ENCODE measurements at regions not wholly inside any gene's neighbourhood (a gene's known extent, or its start where the extent isn't known, plus 50 kb on each side); places are given as distances from the start of the nearest gene placed in this dataset.

- POLR2A ChIA-PET: no interaction called here
- WGBS (ENCODE audit: insufficient coverage, low coverage, missing lambda C conversion rate): 3% methylated on average over 4 of the region's 4 CpGs
- no peaks in the 10 kb centered on the region for H3K79me2 ChIP-seq (ENCODE audit: control insufficient read depth, insufficient read depth, low read length)
- no peaks in the 10 kb centered on the region for H3K9me3 ChIP-seq (replicated peaks; ENCODE audit: control insufficient read depth, insufficient read depth, low read depth, low read length)
- H3K27ac ChIP-seq (ENCODE audit: extremely low read depth, low read depth, low read length): no peak overlapping the region
- no peak overlapping the region for H3K4me3 ChIP-seq
- H4K20me1 ChIP-seq (replicated peaks; ENCODE audit: control insufficient read depth, insufficient read depth, low read length): no peaks in the 10 kb centered on the region
- intact Hi-C loops (cut with micrococcal nuclease): no loop called here
- H3K36me3 ChIP-seq (ENCODE audit: control insufficient read depth, insufficient read depth, low read length): no peaks in the 10 kb centered on the region
- H2AFZ ChIP-seq (ENCODE audit: low read depth, low read length): no peak overlapping the region
- ATAC-seq (no peak), DNase-seq (ENCODE audit: extremely low read depth in 1 of 4, low spot score in 3 of 4) (no peak), FAIRE-seq (no peak)
- no peak overlapping the region for H3K4me2 ChIP-seq (ENCODE audit: insufficient read depth, low read length)
- in situ Hi-C loops (cut with MboI): no loop called here
- no peaks in the 10 kb centered on the region for H3K27me3 ChIP-seq (ENCODE audit: control insufficient read depth in 2 of 2, insufficient read depth in 2 of 2, low read length in 2 of 2)
- CTCF ChIA-PET (ENCODE audit: low intra/inter-chr PET ratio): no interaction called here
- H3K9me1 ChIP-seq (ENCODE audit: control insufficient read depth, insufficient read depth, low read length): no peaks in the 10 kb centered on the region
- H3K9ac ChIP-seq (ENCODE audit: insufficient read depth in 1 of 2, low read depth in 2 of 2, low read length in 2 of 2): no peak overlapping the region
- no peaks in the 10 kb centered on the region for H3K4me1 ChIP-seq (replicated peaks in 1 of 2; ENCODE audit: control insufficient read depth in 2 of 2, insufficient read depth in 2 of 2, low read length in 2 of 2)
- no TSS peak for BruUV-seq (replicated peaks)
- TF ChIP-seq NFIX (CRISPR knock-in tag; IDR thresholded peaks at IDR 0.05; ENCODE audit: low read depth) (no peak), RERE (CRISPR knock-in tag; IDR thresholded peaks at IDR 0.05; ENCODE audit: borderline replicate concordance) (no peak), REST (IDR thresholded peaks at IDR 0.05; ENCODE audit: borderline replicate concordance) (no peak), REST (CRISPR knock-in tag; IDR thresholded peaks at IDR 0.05; ENCODE audit: low read depth) (no peak), KAT8 (IDR thresholded peaks at IDR 0.05; ENCODE audit: low read depth) (no peak)
These were observed 252.4 kb upstream of the ARHGAP24 start for GRCh38 chr4:85222561-85222960.

All from K562 (cell line).